PC-9 (cell line): ENCODE measurements at regions not wholly inside any gene's neighbourhood (a gene's known extent, or its start where the extent isn't known, plus 50 kb on each side); places are given as distances from the start of the nearest gene placed in this dataset.

Experiments used
- BruUV-seq: library from RNA; stranded (reverse); fragments of 400-500 nt; replicated peaks from 2 replicates; lab custom pipeline; 2021; lab: Mats Ljungman, UMichigan
- CTCF ChIA-PET: fragments of 300-600 bp; sonication (Branson Sonifier 250); formaldehyde crosslinking; loops from one replicate; lab custom pipeline; 2022; ENCODE audit warnings: antibody characterized with exemption; lab: Charles Lee
- POLR2A ChIA-PET: fragments of 300-600 bp; sonication (Branson Sonifier 250); formaldehyde crosslinking; loops from one replicate; lab custom pipeline; 2022; ENCODE audit warnings: antibody characterized with exemption; ENCODE audit not compliant: unreplicated experiment; lab: Charles Lee
- DNase-seq, 2 experiments: peaks; one replicate each; pipeline versions ENCODE4 v3.0.0 to v3.0.0-alpha.2; 2015 to 2022; ENCODE audit warnings: mixed read lengths in 1 of 2
- H2AFZ ChIP-seq: fragments of 200-600 bp; sonication (generic); 2 replicates; pipeline ENCODE4 v1.8.1; 2017; ENCODE audit warnings: antibody characterized with exemption
- H3F3A ChIP-seq: fragments of 200-600 bp; sonication (generic); 2 replicates; pipeline ENCODE4 v1.8.1; 2017; ENCODE audit warnings: antibody characterized with exemption, mild to moderate bottlenecking, low read depth; ENCODE audit not compliant: insufficient read depth
- H3K27ac ChIP-seq: fragments of 200-600 bp; sonication (generic); 2 replicates; pipeline ENCODE4 v1.6.1; 2016; ENCODE audit warnings: mixed run types
- H3K27me3 ChIP-seq: fragments of 200-600 bp; sonication (generic); 2 replicates; pipeline ENCODE4 v1.6.1; 2016; ENCODE audit warnings: low read depth, mixed run types; ENCODE audit not compliant: insufficient read depth
- H3K36me3 ChIP-seq: fragments of 200-600 bp; sonication (generic); 2 replicates; pipeline ENCODE4 v1.6.1; 2016; ENCODE audit warnings: low read depth, mixed run types
- H3K4me1 ChIP-seq: fragments of 200-600 bp; sonication (generic); replicated peaks from 2 replicates; pipeline ENCODE4 v1.6.1; 2016; ENCODE audit warnings: mixed run types; ENCODE audit not compliant: insufficient read depth
- H3K4me2 ChIP-seq: fragments of 200-600 bp; sonication (generic); 2 replicates; pipeline ENCODE4 v1.6.1; 2017; ENCODE audit warnings: mixed run types
- H3K4me3 ChIP-seq: fragments of 200-600 bp; sonication (generic); 2 replicates; pipeline ENCODE4 v1.6.1; 2016; ENCODE audit warnings: mixed run types
- H3K79me2 ChIP-seq: fragments of 200-600 bp; sonication (generic); 2 replicates; pipeline ENCODE4 v1.6.1; 2017; ENCODE audit warnings: low read depth, mixed run types
- H3K9me2 ChIP-seq: fragments of 200-600 bp; sonication (generic); 2 replicates; pipeline ENCODE4 v1.8.1; 2017; ENCODE audit warnings: mild to moderate bottlenecking; ENCODE audit not compliant: insufficient read depth
- H3K9me3 ChIP-seq: fragments of 200-600 bp; sonication (generic); 2 replicates; pipeline ENCODE4 v1.8.1; 2016; ENCODE audit warnings: low read depth; ENCODE audit not compliant: insufficient read depth
- H4K20me1 ChIP-seq: fragments of 200-600 bp; sonication (generic); 2 replicates; pipeline ENCODE4 v1.8.1; 2017; ENCODE audit not compliant: insufficient read depth
- CTCF ChIP-seq: fragments of 200-600 bp; sonication (generic); conservative IDR thresholded peaks from 2 replicates; pipeline ENCODE4 v1.6.1; 2017; ENCODE audit warnings: mixed run types, antibody characterized with exemption, mild to moderate bottlenecking, moderate library complexity
- EZH2 ChIP-seq: fragments of 200-600 bp; sonication (generic); IDR thresholded peaks from 2 replicates; pipeline ENCODE4 v1.8.0; 2017; ENCODE audit warnings: antibody characterized with exemption, low read depth
- intact Hi-C: fragments of 100-400 bp; cut with micrococcal nuclease; formaldehyde crosslinking; loops from one replicate; pipeline ENCODE4 v1.10.0; 2022; ENCODE audit not compliant: unreplicated experiment

GRCh38 chr4:45693746-45694145 lies 430.1 kb downstream of the GABRG1 start:
- ChIA-PET POLR2A (no interaction called here), CTCF (no interaction called here)
- Histone ChIP-seq H3K79me2 (no peaks in the 10 kb centered on the region), H2AFZ (no peak overlapping the region), H4K20me1 (no peaks in the 10 kb centered on the region), H3K9me2 (no peaks in the 10 kb centered on the region), H3K36me3 (no peaks in the 10 kb centered on the region), H3K4me2 (no peak overlapping the region), H3K27ac (no peak overlapping the region), H3K4me1 (no peaks in the 10 kb centered on the region), H3K9me3 (no peaks in the 10 kb centered on the region), H3K27me3 (no peaks in the 10 kb centered on the region), H3F3A (no peaks in the 10 kb centered on the region), H3K4me3 (no peak overlapping the region)
- intact Hi-C loops = no loop called here
- TF ChIP-seq EZH2 (no peak), CTCF (no peak)
- peak in 1 of 2 experiments; percentile 51 for DNase-seq
- BruUV-seq = no TSS peak

DNA sequence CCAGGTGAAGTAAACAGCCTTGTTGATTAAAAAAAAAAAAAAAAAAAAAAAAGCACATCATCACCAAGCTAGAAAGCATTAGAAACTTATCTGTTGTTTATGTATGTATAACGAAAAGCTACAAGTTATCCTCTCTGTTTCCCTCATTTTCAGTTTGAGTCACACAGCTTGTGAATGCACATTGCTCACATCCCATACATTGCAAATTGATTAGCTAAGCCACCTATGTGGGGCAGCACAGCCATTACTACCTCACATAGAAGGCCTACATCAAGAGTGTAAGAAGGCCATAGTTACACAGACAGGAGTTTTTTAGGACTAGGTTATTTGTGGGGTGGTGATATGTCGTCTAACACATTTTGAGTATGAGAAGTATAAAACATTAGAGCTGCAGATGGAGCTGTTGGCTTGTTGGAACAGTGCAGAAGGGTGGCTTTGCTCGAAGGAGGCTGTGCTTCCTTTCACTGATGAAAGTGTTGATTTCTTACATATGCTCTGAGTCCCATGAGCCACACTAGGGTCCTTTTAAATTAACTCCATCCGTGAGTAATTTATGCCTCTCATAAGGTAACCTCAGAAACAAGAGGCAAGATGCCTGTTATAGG lies 431.6 kb downstream of the GABRG1 start:
- CTCF ChIA-PET = no interaction called here
- H2AFZ ChIP-seq = no peak overlapping the region
- no peaks in the 10 kb centered on the region for H3K4me1 ChIP-seq
- POLR2A ChIA-PET = no interaction called here
- TF ChIP-seq CTCF = no peak
- no peak for TF ChIP-seq EZH2
- no peaks in the 10 kb centered on the region for H3K9me2 ChIP-seq
- H3K79me2 ChIP-seq = no peaks in the 10 kb centered on the region
- H3K27ac ChIP-seq = no peak overlapping the region
- no peaks in the 10 kb centered on the region for H4K20me1 ChIP-seq
- H3F3A ChIP-seq = no peaks in the 10 kb centered on the region
- no peak overlapping the region for H3K4me3 ChIP-seq
- H3K27me3 ChIP-seq = no peaks in the 10 kb centered on the region
- no peaks in the 10 kb centered on the region for H3K9me3 ChIP-seq
- H3K36me3 ChIP-seq = no peaks in the 10 kb centered on the region
- DNase-seq = no peak
- intact Hi-C loops = no loop called here
- no TSS peak for BruUV-seq
- no peak overlapping the region for H3K4me2 ChIP-seq

DNA sequence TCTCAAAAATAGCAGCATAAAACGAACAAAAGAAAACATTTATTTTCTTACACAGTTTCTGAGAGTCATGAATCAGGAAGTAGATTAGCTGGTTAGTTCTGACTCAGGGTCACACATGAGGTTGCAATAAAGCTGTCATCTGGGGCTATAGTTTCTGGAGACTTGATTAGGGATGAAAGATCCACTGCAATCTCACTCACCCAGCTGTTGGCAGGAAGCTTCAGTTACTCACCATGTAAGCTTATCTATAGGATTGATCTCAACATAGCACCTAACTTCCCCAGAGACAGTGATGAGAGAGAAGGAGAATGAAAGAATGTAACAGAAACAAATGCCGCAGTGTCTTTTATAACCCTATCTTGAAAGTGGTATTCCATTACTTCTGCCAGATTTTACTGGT lies 435.5 kb downstream of the GABRG1 start:
- H3K4me3 ChIP-seq = no peak overlapping the region
- H2AFZ ChIP-seq = no peak overlapping the region
- no peaks in the 10 kb centered on the region for H3K4me1 ChIP-seq
- no TSS peak for BruUV-seq
- intact Hi-C loops = no loop called here
- H3K27ac ChIP-seq = no peak overlapping the region
- no peaks in the 10 kb centered on the region for H3K79me2 ChIP-seq
- H3K4me2 ChIP-seq = no peak overlapping the region
- H3K9me2 ChIP-seq = no peaks in the 10 kb centered on the region
- H3F3A ChIP-seq = no peaks in the 10 kb centered on the region
- ChIA-PET CTCF (no interaction called here), POLR2A (no interaction called here)
- no peaks in the 10 kb centered on the region for H4K20me1 ChIP-seq
- H3K27me3 ChIP-seq = no peaks in the 10 kb centered on the region
- TF ChIP-seq EZH2 (no peak), CTCF (no peak)
- no peak for DNase-seq
- no peaks in the 10 kb centered on the region for H3K9me3 ChIP-seq
- no peaks in the 10 kb centered on the region for H3K36me3 ChIP-seq
